ENCODE measurements at regions not wholly inside any gene's neighbourhood (a gene's known extent, or its start where the extent isn't known, plus 50 kb on each side); places are given as distances from the start of the nearest gene placed in this dataset.

DNA sequence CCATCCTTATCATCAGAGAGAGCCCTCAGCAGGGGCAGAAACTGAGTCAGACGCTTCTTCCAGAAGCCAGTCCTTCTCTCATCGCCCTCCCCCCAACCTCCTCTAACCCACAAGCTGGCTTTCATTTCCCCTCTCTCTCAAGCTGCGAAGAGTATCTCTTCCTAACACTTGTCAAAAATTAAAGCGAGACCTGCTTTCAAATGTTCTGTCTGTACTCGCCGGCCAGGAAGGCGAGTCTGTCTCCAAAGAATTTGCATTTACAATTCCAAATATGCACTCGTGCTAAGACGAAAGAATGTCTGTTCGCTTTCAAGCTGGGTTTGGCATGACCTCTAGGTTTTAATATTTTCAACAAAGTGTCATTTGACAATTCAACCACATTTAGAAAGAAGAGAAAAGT, 140.4 kb downstream of the RGS9 start:
- TF ChIP-seq POLR2A (IDR thresholded peaks at IDR 0.05): no peak
- no peak for TF ChIP-seq EP300 (IDR thresholded peaks at IDR 0.05)
- TF ChIP-seq, protein P1, sequence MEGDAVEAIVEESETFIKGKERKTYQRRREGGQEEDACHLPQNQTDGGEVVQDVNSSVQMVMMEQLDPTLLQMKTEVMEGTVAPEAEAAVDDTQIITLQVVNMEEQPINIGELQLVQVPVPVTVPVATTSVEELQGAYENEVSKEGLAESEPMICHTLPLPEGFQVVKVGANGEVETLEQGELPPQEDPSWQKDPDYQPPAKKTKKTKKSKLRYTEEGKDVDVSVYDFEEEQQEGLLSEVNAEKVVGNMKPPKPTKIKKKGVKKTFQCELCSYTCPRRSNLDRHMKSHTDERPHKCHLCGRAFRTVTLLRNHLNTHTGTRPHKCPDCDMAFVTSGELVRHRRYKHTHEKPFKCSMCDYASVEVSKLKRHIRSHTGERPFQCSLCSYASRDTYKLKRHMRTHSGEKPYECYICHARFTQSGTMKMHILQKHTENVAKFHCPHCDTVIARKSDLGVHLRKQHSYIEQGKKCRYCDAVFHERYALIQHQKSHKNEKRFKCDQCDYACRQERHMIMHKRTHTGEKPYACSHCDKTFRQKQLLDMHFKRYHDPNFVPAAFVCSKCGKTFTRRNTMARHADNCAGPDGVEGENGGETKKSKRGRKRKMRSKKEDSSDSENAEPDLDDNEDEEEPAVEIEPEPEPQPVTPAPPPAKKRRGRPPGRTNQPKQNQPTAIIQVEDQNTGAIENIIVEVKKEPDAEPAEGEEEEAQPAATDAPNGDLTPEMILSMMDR (IDR thresholded peaks at IDR 0.05): no peak
- 28 to 48% (median 31%) methylated on average over 10 of the region's 10 CpGs for WGBS, 3 donors
- no peaks in the 10 kb centered on the region for H3K36me3 ChIP-seq
- no peak for DNase-seq
- intact Hi-C loops (cut with DNase I): no loop called here
- no peaks in the 10 kb centered on the region for H3K27me3 ChIP-seq
- H3K27ac ChIP-seq: no peak overlapping the region
- no peaks in the 10 kb centered on the region for H3K9me3 ChIP-seq
- H3K4me3 ChIP-seq: no peak overlapping the region
- peaks cover 2% of the 10 kb centered on the region for H3K4me1 ChIP-seq (ENCODE audit: insufficient read depth)

Data from ovary (tissue), 7 donors.